DMS 273 (cell line): ENCODE measurements at regions not wholly inside any gene's neighbourhood (a gene's known extent, or its start where the extent isn't known, plus 50 kb on each side); places are given as distances from the start of the nearest gene placed in this dataset.

Source experiments
- DNase-seq: peaks from one replicate; lab custom pipeline; 2025; ENCODE audit not compliant: unreplicated experiment; lab: John Stamatoyannopoulos, UW

DNA sequence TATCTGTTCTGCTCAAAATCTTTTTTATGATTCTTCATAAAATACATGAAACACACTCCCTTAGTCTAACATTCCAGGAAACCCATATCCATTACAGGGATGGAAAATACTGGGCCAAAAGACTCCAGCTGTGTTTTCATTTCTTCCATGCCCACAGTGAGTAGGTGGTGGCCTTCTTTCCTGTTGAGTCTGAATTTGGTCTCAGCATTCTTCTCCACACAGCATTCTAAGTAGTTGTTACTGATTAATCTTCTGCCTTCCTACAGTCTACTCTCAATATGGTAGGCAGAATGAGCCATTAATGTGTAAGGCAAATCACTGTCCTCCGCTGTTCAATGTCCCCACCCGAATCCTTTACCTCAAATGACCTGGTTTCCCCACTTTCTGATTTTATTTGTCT is 370.6 kb upstream of the RPS6KA3 start:
- no peak for DNase-seq

DNA sequence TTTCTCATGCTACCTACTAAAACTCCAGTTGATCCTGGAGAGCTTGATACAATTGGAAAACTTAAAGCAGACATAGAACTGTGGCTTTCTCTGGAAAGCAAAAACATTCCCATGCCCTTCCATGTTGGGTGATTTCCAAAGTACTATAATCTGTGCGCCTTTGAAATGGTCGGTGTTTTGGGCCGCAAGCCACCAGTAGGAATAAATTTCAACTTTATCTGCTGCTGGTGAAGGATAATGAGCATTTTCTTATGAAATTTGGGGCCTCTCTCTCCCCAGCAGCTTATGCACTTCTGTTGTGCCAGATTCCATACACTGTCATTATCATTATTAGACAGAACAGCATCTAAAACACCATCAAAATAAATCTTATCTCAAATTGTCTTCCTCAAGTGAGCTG is 366.7 kb upstream of the RPS6KA3 start:
- DNase-seq = no peak

DNA sequence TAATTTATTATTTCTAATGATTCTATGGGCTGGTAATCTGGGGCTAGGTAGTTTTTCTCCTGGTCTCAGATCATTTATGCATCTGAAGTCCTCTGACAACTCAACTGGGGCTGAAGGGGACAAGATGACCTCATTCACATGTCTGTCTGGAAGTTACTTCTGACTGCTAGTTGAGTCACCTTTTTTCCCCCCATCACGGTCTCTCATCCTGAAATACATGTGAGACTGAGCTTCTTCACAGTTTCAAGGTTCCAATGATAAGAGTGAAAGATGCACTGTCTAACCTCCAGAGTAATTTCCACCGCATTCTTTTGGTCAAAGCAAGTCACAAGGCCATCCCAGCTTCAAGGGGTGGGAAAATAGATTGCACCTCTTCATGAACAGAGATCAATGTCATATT is 356.7 kb upstream of the RPS6KA3 start:
- DNase-seq = no peak

DNA sequence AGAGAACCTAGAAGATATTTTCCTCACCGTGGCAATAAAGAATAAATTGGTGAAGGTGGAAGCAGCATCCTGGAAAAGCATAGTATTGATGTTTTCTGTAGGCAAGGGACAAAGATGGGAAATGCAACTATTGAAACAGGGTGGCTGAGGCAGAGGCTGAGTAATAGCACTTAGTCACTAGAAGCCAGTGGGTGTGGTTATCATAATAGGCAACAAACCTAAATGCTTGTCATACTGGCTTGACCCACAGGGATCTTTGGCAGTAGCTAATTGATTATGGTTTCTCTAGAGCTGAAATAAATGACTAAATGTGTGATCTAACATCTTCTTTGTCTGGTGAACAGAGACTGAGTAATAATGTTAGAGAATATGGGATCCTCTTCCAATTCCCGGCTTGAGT is 353.6 kb upstream of the RPS6KA3 start:
- DNase-seq = no peak

DNA sequence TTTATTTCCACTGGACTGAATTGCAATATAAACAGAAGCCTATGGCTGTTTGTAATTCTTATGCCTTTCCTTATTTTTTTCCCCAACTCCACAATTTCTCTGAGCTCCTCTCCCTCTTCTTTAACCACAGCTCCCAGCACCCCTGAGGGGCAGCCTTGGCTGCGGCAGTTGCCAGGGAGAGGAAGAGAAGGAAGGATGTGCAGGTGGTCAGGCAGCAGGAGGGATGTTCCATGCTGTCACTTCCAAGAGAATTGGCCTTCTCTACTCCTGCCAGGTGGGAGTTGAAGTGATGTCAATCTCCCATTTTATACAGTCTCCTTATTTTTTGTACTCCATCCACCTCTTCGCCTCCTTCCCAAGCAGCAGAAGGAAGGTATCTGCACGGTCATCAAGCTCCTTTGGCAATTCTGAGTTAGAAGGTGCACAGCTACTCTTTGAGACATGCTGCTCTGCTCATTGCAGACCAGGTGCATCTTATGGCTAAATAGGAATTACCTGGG is 343.3 kb upstream of the RPS6KA3 start:
- DNase-seq = no peak

DNA sequence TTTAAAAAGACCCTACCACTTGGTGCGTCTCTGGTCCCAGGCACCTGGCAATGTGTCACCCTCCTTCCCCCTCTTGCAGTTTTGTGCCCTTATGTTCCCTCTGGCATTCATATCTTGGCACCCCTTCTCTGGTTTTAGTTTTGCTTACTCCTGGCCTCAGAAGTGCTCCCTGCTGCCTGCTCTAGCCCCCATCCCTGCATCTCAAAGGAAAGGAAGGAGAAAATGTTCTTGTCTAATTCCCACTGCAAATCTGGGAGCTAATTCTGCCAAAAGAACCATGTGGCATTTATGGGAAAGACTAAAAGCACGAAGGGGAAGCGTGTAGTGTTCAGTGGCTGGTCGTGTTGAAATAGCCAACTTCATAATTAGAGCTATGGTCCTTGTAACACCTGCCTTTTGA is 340.1 kb upstream of the RPS6KA3 start:
- no peak for DNase-seq

DNA sequence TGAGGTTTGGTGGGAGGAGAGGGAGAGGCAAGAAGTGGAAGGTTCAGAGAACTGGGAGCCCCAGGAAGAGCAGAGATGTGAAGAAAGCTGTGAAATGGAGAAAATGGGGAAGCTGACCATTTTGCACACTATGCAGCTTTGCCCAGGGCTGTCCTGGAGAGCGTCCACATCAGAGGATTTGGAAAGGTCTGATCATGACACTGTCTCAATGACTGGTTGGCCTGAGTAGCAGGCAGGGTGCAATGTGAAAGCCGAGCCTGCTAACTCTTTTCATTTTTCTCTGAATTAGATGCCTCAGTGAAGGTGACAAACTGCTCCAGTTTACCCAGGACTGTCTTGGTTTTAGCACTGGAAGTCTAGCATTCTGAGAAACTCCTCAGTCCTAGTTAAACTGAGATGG is 330.1 kb upstream of the RPS6KA3 start:
- no peak for DNase-seq

DNA sequence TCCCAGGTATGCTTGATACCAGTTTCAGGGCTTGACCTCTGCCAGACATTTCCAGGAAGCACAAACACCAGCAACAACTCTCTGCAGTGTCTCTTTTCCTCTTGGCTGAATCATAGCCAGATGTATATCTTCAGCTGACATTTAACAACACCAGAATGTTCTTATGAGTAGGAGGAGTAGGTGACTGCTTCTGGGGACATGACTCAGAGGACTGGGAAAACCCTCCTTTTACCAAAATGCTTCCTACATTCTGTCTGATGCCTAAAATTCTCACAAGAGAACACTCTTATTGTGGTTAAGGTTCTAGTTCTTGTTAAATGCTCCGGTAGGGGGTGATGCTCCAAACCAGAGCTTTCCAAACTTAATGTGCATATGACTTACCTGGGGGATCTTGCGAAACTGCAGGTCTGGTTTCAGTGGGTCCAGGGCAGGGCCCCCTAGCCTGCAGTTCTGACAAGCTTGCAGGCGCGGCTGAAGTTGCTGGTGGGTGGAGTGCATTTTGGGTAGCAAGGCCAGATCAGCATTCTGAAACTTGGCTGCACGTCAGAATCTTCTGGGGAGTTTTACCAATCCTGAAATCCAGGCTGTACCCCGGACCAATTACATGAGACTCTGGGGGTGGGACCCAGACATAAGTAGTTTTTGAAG is 329.3 kb upstream of the RPS6KA3 start:
- DNase-seq = no peak

DNA sequence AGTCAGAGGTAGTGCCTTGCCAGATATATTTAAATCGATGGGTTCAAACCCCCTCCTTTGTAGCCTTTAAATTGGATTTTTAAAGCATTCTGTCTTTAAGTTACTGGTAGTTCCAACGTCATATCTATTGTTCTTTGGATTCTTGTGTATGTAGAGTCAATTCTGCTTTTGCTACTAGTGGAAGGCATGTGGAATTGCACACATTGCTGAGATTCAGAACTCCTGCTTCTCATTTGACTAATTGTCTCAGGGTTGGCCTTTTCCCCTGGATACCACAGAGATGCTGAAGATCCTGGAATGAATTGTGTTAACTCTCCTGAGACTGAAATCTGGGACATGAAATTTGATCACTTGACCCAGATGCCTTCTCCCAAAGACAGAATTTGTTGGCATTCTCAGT is 328.3 kb upstream of the RPS6KA3 start:
- DNase-seq = peak; percentile 9

DNA sequence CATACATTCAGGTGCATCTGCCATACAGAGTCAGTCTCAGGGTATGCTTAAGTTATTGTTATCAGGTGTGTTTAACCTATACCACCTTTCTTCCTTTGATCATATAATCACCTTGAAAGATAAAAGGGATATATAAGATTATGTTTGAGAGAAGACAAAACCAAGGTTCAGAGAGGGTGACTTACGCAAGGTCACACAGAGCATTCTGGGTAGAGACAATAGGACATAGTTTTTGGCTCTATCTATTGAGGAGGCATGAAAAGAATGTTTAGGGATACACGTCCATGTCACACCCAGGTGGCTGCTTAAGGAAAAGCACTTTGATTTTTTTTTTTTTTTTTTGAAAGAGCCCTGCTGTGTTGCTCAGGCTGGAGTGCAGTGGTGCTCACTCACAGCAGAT is 327.1 kb upstream of the RPS6KA3 start:
- DNase-seq = no peak

DNA sequence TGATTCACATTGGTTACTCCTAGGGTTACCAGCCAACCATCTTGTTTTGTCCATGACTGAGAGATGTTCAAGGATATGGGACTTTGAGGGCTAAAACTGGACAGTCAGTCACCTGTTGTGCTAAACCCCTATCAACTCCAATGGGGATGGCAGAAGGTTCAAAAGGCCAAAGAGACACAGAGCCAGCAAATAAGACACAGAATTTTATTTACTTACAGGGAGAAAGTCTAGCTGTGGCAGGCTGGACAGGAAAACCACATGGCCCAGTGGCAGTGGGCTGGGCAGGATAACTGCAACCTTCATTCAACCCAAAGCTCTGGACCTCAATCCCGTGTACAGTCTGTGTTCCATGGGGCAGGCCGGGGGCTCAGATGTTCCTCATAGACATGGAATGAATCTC is 326.7 kb upstream of the RPS6KA3 start:
- no peak for DNase-seq

DNA sequence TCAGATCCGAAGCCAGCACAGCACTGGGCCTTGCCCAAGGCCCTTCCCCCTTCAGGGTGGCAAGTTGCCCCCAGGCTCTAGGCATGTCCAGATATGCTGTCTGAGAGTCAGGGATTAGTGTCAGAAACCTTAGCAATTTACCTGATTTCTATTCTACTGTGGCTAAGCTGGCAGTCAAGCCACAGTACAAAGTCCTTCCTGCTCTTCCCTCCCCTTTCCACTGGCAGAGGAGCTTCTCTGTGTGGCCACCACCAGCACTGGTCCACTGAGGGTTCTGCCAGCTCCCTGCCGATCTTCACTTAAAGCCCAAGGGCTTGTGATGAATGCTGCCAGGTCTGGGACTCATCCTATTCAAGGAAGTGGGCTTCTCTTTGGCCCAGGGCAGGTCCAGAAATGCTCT is 324.5 kb upstream of the RPS6KA3 start:
- no peak for DNase-seq

DNA sequence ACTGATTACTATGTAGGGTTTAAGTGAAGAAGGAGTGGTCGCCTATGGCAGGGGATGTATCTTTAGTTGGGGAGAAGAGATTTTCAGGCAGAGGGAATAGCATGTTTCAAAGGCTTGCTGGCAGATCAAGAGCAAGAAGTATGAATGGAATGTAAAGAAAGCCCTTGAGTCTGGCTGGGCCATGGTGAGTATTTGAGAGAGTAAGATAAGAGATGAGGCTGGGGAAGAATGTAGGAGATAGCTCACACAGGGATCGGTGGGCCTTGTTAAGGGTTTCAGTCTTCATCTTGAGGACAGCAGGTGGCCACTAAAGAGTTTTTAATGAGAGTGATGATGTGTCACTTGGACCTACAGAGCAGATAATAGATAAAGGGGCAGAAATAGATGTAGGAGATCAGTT is 319.1 kb upstream of the RPS6KA3 start:
- no peak for DNase-seq

DNA sequence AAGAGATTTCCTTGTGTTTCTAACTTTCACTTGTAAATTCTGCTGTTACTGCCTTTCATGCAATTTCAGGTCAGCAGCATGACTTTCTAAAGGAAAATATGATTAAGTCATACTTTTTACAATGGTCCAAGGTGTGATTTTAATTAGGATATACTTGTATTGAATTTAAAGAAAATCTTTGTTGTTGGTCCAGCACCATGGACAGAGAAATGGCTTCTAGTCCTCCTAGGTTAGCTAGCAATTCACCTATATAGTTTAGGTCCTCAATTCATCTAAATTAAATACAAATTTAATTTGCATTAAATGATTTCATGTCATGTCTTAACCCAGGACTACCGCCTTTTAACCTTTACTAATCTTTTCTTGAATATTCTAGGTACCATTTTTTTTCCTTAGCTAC is 304.9 kb upstream of the RPS6KA3 start:
- DNase-seq = no peak

DNA sequence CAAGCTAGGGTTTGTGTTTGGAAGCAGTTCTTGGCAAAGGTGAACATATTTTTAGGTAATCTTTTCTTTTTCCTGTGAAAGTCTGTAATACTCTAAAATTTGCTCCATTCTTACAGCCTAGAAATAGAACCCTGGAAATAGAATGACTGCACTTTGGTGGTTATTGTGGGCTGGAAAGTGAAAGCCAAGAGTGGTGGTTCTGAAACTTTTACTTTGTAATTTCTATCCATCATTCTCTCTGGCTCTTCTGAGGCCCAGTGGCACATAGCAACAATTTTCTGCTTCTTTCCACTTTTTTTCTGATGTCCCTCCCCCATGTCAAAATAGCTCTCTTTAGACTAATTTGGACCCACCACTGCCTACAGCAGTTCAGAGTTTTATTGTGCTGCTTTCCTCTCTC is 300.4 kb upstream of the RPS6KA3 start:
- no peak for DNase-seq

DNA sequence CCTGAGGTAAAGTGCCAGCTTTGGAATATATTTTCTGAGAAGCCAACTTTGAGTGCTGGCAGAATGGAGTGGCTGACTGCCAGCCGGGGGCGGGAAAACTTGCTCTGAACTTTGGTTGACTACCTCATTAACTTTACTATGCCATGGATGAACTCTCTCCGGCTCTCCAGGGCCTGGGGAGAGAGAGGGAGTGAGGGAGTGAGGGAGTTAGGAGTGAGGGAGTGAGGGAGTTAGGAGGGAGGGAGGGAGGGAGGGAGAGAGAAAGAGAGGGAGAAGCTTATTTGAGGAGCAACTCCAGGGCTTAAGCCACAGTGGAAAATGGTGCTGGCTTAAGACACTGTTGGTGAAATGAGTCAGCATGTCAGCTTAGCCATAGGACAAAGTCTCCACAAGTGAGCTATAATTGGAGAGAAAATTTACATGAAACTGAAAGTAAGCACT is 280.9 kb upstream of the RPS6KA3 start:
- peak; percentile 54 for DNase-seq

DNA sequence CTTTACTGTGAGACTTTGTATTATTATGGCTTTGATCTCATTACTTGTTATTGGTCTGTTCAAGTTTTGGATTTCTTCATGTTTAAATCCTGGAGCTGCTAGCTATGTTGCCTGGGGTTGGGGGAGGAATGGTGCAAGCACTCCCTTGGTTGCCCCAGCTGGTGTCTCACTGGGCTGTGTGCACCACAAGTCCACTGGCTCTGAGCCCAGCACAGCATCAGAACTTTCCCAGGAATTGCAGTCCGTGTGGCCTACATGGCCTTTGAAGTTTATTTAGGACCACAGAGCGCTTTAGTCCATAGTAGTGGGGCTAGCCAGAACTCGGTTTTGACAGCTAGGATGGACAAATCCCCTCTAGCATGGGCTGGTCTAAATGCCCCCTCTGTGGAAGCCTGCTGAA is 278.8 kb upstream of the RPS6KA3 start:
- no peak for DNase-seq

DNA sequence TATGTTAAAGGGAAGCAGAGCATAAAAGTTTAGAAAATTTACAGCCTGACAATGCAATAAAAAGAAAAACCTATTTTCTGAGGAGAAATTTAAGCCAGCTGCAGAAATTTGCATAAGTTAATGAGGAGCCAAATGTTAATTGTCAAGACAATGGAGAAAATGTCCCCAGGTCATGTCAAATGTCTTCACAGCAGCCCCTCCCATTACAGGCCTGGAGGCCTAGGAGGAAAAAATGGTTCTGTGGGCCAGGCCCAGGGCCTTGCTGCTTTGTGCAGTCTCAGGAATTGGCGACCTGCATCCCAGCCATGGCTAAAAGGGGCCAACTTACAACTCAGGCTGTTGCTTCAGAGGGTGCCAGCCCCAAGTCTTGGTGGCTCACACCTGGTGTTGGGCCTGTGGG is 275.4 kb upstream of the RPS6KA3 start:
- DNase-seq = no peak

DNA sequence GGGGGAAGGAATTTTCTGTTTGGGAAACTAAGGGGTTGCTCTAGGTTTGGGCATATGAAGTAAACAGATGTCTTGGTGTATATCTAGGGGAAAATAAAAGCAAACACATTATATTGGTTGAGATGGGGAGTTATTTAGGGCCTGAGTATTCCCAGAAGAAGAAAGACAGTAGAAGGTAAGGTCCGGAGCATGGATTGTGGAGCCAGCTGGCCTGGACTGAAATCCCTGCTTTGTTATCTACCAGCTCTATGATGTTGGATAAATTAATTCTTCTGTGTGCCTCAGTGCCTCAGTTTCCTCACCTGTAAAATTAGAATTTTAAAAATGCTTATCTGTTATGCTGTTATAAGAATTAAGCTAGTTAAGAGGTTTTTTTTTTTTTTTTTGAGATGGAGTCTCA is 272.3 kb upstream of the RPS6KA3 start:
- no peak for DNase-seq

DNA sequence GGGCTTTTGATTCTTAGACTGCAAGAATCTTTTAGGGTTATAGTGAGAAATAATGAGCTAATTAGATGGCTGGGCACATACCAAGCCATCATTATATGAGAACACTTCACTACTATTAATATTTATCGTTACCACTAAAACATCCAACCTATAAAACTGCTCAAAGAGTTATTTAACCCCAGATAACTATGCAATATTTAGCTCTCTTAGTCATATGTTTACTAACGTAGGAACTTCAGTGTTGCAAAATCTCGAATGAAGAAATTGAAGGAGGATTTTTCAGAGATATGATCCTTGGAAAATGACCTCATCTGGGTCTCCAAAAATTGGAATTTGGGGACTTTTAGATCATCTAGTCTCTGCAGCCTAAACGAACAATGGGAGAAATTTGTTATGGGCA is 265.0 kb upstream of the RPS6KA3 start:
- DNase-seq = no peak

DNA sequence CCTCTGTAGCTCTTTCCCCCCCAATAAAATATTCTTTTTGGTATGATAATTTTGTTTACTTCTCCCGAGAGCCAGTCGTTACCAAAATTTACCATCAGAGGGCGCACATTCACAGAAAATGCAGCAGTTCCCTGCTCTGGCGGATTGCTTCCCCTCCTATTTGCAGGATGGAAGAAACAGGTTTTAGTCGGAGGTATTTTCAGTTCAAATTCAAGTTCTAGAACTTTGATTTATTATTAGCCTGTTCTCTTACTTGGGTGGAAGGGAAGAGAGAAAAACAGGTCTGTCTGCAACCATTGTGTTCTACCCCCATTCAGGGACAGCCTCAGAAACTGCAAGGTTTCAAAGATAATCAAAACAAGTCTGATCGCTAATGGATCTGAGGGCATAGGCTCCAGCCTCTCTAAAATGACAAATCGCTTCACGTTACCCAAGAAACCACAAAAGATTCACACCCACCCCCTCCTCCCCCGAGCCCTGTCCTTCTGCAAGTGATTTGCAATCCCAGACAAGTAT is 263.8 kb upstream of the RPS6KA3 start:
- peak; percentile 82 for DNase-seq

DNA sequence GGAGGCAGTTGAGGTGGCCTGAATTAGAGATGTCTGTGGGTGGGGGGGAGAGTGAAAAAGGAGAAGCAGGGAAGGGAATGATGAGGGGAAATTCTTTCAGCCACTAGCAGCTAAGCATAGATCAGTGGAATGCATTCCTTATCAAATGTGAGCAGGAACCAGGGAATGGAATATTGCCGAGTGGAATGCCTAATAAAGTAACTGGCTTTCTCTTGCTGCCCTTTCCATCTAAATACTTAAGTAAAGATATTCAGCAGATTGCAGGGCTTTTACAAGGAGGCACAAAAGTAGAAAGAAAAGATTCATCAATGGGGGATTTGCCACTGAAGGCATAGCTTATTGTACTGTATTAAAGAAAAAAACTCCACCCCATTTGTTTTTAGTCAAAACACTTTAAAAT is 263.0 kb upstream of the RPS6KA3 start:
- no peak for DNase-seq

DNA sequence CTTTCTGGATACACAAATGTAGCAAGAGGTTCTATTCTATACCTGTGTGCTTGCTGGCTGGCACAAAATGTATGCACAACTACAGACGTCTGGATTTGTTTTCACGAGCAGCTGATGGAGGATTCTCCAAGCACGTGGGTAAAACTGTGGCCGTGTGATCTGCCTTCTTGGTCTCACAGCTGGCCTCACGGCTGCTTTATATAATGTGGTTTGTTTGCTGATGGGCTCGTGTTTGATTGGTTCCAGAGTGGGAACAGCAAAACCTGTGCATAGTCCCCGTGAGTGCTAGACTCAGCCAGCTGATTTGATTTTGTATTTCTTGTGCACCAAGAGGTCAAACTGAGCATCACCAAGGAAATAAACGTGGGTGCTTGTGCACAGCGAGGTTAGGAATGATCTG is 262.6 kb upstream of the RPS6KA3 start:
- DNase-seq = peak; percentile 22
